Mucosa of descending colon (tissue), 3 donors: ENCODE measurements at regions not wholly inside any gene's neighbourhood (a gene's known extent, or its start where the extent isn't known, plus 50 kb on each side); places are given as distances from the start of the nearest gene placed in this dataset.
"Not testable (repeated sequence)": the region's sequence is repeated elsewhere in the genome, so short reads cannot be mapped to it uniquely, and the experiment has no call there.

Source experiments
- ATAC-seq: fragments of 200-7000 bp; cut with Tn5 transposase; one replicate; pipeline ENCODE4 v1.9.1; 2020; ENCODE audit warnings: mild to moderate bottlenecking, moderate library complexity
- DNase-seq, 3 donors: peaks; one replicate each; pipeline ENCODE4 v3.0.0-alpha.2; 2020
- H3K36me3 ChIP-seq: fragments of 200-600 bp; one replicate; pipeline ENCODE4 v1.8.0; 2021; ENCODE audit warnings: low read depth, mild to moderate bottlenecking
- H3K4me1 ChIP-seq: fragments of 200-600 bp; one replicate; pipeline ENCODE4 v1.8.0; 2021; ENCODE audit warnings: low read depth, mild to moderate bottlenecking
- H3K4me3 ChIP-seq: fragments of 200-600 bp; one replicate; pipeline ENCODE4 v1.8.0; 2021; ENCODE audit warnings: mild to moderate bottlenecking
- H3K9me3 ChIP-seq: fragments of 200-600 bp; one replicate; pipeline ENCODE4 v1.8.0; 2021; ENCODE audit warnings: mild to moderate bottlenecking
- intact Hi-C, 2 donors: fragments of 100-400 bp; cut with DNase I in 1 of 2; cut with micrococcal nuclease in 1 of 2; formaldehyde crosslinking; loops; one replicate each; pipeline versions ENCODE4 v1.11.0 to v1.11.1; 2022; cut with DNase I, micrococcal nuclease
- TF ChIP-seq, protein P1 (sequence below): fragments of 200-600 bp; IDR thresholded peaks from one replicate; pipeline ENCODE4 v1.8.0; 2022; ENCODE audit warnings: antibody characterized with exemption, mild to moderate bottlenecking
- donor health status: DM: no; HTN: no; CAD: no; lungs with moderate emphysema.
- donor health status: DM: no; HTN: no; CAD: no.
- donor health status: DM: no; HTN: yes; CAD: no.

DNA sequence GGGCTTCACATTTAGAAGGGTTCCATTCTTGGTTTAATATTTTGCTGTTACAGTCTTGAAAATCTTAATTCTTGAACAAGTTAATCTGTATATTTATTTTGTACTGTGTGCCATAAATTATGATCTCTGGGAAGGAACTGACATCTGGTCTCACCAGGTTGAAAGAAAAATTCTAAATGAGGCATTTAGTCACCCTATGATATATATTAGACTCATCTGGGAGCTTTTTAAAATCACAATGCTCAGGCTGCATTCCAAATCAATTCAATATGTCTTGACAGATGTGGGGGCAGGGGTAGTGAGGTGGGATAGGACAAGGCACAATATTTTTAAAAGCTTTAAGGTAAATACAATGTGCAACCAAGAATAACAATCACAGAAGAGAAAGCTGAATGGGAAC is 569.2 kb downstream of the PRR16 start:
- no peaks in the 10 kb centered on the region for H3K4me1 ChIP-seq
- intact Hi-C loops = no loop called here
- H3K4me3 ChIP-seq = no peak overlapping the region
- H3K36me3 ChIP-seq = no peaks in the 10 kb centered on the region
- no peaks in the 10 kb centered on the region for H3K9me3 ChIP-seq
- no peak for ATAC-seq
- DNase-seq = no peak
- TF ChIP-seq, protein P1, sequence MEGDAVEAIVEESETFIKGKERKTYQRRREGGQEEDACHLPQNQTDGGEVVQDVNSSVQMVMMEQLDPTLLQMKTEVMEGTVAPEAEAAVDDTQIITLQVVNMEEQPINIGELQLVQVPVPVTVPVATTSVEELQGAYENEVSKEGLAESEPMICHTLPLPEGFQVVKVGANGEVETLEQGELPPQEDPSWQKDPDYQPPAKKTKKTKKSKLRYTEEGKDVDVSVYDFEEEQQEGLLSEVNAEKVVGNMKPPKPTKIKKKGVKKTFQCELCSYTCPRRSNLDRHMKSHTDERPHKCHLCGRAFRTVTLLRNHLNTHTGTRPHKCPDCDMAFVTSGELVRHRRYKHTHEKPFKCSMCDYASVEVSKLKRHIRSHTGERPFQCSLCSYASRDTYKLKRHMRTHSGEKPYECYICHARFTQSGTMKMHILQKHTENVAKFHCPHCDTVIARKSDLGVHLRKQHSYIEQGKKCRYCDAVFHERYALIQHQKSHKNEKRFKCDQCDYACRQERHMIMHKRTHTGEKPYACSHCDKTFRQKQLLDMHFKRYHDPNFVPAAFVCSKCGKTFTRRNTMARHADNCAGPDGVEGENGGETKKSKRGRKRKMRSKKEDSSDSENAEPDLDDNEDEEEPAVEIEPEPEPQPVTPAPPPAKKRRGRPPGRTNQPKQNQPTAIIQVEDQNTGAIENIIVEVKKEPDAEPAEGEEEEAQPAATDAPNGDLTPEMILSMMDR = no peak

DNA sequence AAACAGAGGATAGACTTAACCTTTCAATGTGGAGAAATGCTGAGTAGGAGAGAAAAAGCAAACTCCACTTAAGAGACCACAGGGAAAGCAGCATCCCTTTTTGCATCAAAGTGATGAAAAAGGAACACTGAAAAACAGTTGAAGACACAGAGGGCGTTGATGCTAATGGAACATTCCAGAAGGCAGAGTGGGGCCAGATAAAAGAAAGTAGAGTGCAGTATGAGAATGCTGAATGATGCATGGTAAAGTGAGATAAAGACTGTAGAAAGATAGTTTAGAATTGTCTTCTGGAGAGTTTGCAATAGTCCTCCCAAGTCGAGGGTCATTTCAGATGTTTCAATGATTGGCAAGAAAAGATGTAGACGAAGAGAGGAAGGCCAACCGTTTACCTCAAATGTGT is 574.3 kb downstream of the PRR16 start:
- Histone ChIP-seq H3K9me3 (no peaks in the 10 kb centered on the region), H3K36me3 (no peaks in the 10 kb centered on the region), H3K4me3 (no peak overlapping the region), H3K4me1 (no peaks in the 10 kb centered on the region)
- TF ChIP-seq, protein P1 = no peak
- ATAC-seq (no peak), DNase-seq (no peak)
- intact Hi-C loops = no loop called here

DNA sequence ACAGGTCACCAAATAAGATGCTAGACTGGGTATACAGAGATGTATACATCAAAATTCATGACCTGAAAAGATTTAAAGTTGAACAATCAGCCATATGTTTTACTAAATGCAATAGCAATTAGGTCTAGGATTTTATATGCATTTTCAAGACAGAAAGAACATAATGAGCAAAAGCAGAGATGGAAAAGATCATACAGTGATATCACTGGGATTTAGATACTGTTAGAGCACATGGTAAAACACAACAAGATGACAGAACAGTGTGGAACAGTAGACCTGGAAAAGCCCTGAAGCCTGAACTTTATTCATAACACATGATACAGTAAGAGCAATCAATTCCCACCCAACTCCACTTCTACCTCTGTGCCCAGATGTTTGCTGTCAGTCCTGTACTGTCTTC is 585.9 kb downstream of the PRR16 start:
- Histone ChIP-seq H3K9me3 (no peaks in the 10 kb centered on the region), H3K4me3 (no peak overlapping the region), H3K36me3 (no peaks in the 10 kb centered on the region), H3K4me1 (no peaks in the 10 kb centered on the region)
- intact Hi-C loops = no loop called here
- DNase-seq = no peak
- TF ChIP-seq, protein P1 = no peak
- ATAC-seq = no peak

DNA sequence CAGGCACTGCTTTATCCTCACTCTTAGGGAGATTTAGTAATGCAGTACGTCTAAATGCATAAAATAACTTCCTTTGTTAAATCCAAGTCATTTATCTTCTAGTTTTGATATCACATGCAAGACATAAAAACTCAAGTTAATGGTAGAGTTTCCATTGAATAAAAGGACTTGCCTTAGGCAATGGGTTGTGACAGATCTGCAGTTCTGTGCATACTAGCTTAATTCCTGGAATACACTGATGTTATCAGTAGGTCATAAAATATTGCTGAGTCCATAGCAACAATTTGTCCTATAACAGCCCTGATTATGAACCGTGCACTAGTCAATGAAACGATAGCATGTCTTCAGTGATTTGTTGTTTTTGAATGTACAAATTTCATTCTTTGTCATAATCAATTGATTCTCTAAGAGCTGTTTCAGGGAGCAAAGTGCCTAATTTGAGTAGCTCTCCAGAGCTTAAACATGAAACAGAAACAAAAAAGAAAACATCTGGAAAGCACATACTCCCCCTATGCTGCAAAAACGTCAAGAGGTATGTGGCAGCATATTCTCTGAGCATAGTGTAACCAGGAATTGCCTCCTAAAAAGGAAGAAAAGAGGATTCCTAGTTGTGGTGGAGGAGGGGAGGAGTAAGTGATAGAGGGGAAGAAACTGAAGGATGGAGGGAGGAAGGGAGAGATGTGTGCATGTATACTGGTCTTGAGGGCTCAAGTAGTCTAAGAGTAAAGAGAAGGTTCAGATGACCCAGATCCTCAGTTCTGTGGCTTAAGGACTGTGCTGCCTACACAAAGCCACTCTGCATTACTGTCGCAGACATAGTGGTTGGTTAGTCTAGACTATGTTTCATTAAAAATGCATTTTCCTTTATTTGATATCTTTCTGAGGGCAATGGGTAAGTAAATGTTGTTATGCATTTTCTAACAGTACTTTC is 589.2 kb downstream of the PRR16 start:
- TF ChIP-seq, protein P1 = no peak
- no peak for DNase-seq
- H3K36me3 ChIP-seq = no peaks in the 10 kb centered on the region

DNA sequence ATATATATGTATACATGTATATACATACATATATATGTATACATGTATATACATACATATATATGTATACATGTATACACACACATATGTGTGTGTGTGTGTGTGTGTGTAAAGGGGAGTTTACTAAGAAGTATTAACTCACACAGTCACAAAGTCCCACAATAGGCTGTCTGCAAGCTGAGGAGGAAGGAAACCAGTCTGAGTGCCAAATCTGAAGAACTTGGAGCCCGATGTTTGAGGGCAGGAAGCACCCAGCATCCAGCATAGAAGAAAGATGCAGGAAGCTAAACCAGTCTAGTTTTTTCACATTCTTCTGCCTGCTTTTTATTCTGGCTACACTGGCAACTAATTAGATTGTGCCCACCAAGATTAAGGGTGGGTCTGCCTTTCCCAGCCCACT is 591.5 kb downstream of the PRR16 start:
- H3K9me3 ChIP-seq = no peaks in the 10 kb centered on the region
- DNase-seq = no peak
- no peaks in the 10 kb centered on the region for H3K4me1 ChIP-seq
- H3K4me3 ChIP-seq = no peak overlapping the region
- intact Hi-C loops = no loop called here
- TF ChIP-seq, protein P1 = no peak
- no peaks in the 10 kb centered on the region for H3K36me3 ChIP-seq
- no peak for ATAC-seq

More for the DNA sequence above, 589.2 kb downstream of the PRR16 start:
- H3K9me3 ChIP-seq = no peaks in the 10 kb centered on the region
- no peak overlapping the region for H3K4me3 ChIP-seq
- ATAC-seq = no peak
- no peaks in the 10 kb centered on the region for H3K4me1 ChIP-seq
- intact Hi-C loops = no loop called here

DNA sequence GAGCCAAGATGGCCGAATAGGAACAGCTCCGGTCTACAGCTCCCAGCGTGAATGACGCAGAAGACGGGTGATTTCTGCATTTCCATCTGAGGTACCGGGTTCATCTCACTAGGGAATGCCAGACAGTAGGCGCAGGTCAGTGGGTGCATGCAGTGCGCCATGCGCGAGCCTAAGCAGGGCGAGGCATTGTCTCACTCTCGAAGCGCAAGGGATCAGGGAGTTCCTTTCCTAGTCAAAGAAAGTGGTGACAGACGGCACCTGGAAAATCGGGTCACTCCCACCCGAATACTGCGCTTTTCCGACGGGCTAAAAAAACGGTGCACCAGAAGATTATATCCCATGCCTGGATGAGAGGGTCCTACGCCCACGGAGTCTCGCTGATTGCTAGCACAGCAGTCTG is 600.1 kb downstream of the PRR16 start:
- H3K36me3 ChIP-seq, H3K9me3 ChIP-seq, intact Hi-C loops, H3K4me1 ChIP-seq, H3K4me3 ChIP-seq, ATAC-seq: not testable (repeated sequence)
- DNase-seq = peak in 2 of 3 donors; percentile 12 to 19
